SK-N-SH treated with all-trans-retinoic acid at 6 μM for 48 hours (cell line): ENCODE measurements at regions not wholly inside any gene's neighbourhood (a gene's known extent, or its start where the extent isn't known, plus 50 kb on each side); places are given as distances from the start of the nearest gene placed in this dataset.

Experiments used
- ATAC-seq: fragments of 200-7000 bp; cut with Tn5 transposase; 3 replicates; pipeline ENCODE4 v1.9.1; 2020; ENCODE audit warnings: mild to moderate bottlenecking, moderate library complexity
- ARNTL ChIP-seq: fragments of 450-650 bp; formaldehyde crosslinking; IDR thresholded peaks from 2 replicates; pipeline ENCODE4 v1.5.0; 2020; ENCODE audit warnings: low read depth, mild to moderate bottlenecking, moderate library complexity, borderline replicate concordance
- CREB5 ChIP-seq: fragments of 250-450 bp; sonication (Bioruptor Pico); IDR thresholded peaks from 2 replicates; pipeline ENCODE4 v1.5.1; 2020; ENCODE audit warnings: low read depth, mild to moderate bottlenecking, moderate library complexity
- CSDC2 ChIP-seq: fragments of 250-450 bp; sonication (Bioruptor Pico); IDR thresholded peaks from 2 replicates; pipeline ENCODE4 v1.5.0; 2020; ENCODE audit warnings: mild to moderate bottlenecking, moderate library complexity
- ESRRG ChIP-seq: fragments of 250-450 bp; sonication (Bioruptor Pico); IDR thresholded peaks from 2 replicates; pipeline ENCODE4 v1.6.1; 2021; ENCODE audit warnings: mild to moderate bottlenecking
- GLIS3 ChIP-seq: fragments of 250-450 bp; sonication (Bioruptor Pico); IDR thresholded peaks from 2 replicates; pipeline ENCODE4 v1.5.0; 2020; ENCODE audit warnings: mild to moderate bottlenecking, moderate library complexity
- ISL1 ChIP-seq: fragments of 250-450 bp; sonication (Bioruptor Pico); IDR thresholded peaks from 2 replicates; pipeline ENCODE4 v2.1.2; 2022; ENCODE audit warnings: mild to moderate bottlenecking, moderate library complexity
- OSR1 ChIP-seq: fragments of 250-450 bp; sonication (Bioruptor Pico); IDR thresholded peaks from 2 replicates; pipeline ENCODE4 v1.8.0; 2022; ENCODE audit warnings: moderate library complexity, mild to moderate bottlenecking, inconsistent platforms
- PATZ1 ChIP-seq: fragments of 250-450 bp; sonication (Bioruptor Pico); IDR thresholded peaks from 2 replicates; pipeline ENCODE4 v1.8.0; 2020; ENCODE audit warnings: mild to moderate bottlenecking, moderate library complexity, borderline replicate concordance
- PPARA ChIP-seq: fragments of 250-450 bp; sonication (Bioruptor Pico); IDR thresholded peaks from 2 replicates; pipeline ENCODE4 v1.5.0; 2020; ENCODE audit warnings: mild to moderate bottlenecking, borderline replicate concordance
- RARB ChIP-seq: fragments of 250-450 bp; sonication (Bioruptor Pico); IDR thresholded peaks from 2 replicates; pipeline ENCODE4 v1.8.0; 2021; ENCODE audit warnings: mild to moderate bottlenecking, moderate library complexity
- SNAI2 ChIP-seq: fragments of 250-450 bp; sonication (Bioruptor Pico); IDR thresholded peaks from 2 replicates; pipeline ENCODE4 v1.5.0; 2020; ENCODE audit warnings: mild to moderate bottlenecking, moderate library complexity
- TOX ChIP-seq: fragments of 250-450 bp; sonication (Bioruptor Pico); IDR thresholded peaks from 2 replicates; pipeline ENCODE4 v1.8.0; 2021; ENCODE audit warnings: mild to moderate bottlenecking, moderate library complexity, borderline replicate concordance
- TSHZ2 ChIP-seq: fragments of 250-450 bp; sonication (Bioruptor Pico); IDR thresholded peaks from 2 replicates; pipeline ENCODE4 v1.5.0; 2020; ENCODE audit warnings: mild to moderate bottlenecking, moderate library complexity
- ZC3H10 ChIP-seq: fragments of 250-450 bp; sonication (Bioruptor Pico); IDR thresholded peaks from 2 replicates; pipeline ENCODE4 v1.5.1; 2021; ENCODE audit warnings: mild to moderate bottlenecking, moderate library complexity
- ZFP3 ChIP-seq: fragments of 250-450 bp; sonication (Bioruptor Pico); IDR thresholded peaks from 2 replicates; pipeline ENCODE4 v1.5.0; 2020; ENCODE audit warnings: mild to moderate bottlenecking, moderate library complexity
- ZFP30 ChIP-seq: fragments of 450-650 bp; formaldehyde crosslinking; IDR thresholded peaks from 2 replicates; pipeline ENCODE4 v1.5.0; 2022; ENCODE audit warnings: mild to moderate bottlenecking, moderate library complexity
- ZNF565 ChIP-seq: fragments of 450-650 bp; formaldehyde crosslinking; conservative IDR thresholded peaks from 2 replicates; pipeline ENCODE4 v1.5.0; 2020; ENCODE audit warnings: low read depth, mild to moderate bottlenecking, moderate library complexity
- ZNF70 ChIP-seq: fragments of 450-650 bp; formaldehyde crosslinking; IDR thresholded peaks from 2 replicates; pipeline ENCODE4 v1.5.0; 2020; ENCODE audit warnings: mild to moderate bottlenecking, moderate library complexity
- ZNF8 ChIP-seq: fragments of 450-650 bp; formaldehyde crosslinking; IDR thresholded peaks from 2 replicates; pipeline ENCODE4 v1.5.0; 2020; ENCODE audit warnings: mild to moderate bottlenecking, moderate library complexity
- TF ChIP-seq, protein P1 (sequence below): fragments of 250-450 bp; sonication (Bioruptor Pico); IDR thresholded peaks from 2 replicates; pipeline ENCODE4 v1.5.1; 2021; ENCODE audit warnings: mild to moderate bottlenecking, moderate library complexity
- TF ChIP-seq, protein P2 (sequence below): fragments of 250-450 bp; sonication (Bioruptor Pico); IDR thresholded peaks from 2 replicates; pipeline ENCODE4 v1.8.0; 2021; ENCODE audit warnings: low read depth, mild to moderate bottlenecking, moderate library complexity, borderline replicate concordance

DNA sequence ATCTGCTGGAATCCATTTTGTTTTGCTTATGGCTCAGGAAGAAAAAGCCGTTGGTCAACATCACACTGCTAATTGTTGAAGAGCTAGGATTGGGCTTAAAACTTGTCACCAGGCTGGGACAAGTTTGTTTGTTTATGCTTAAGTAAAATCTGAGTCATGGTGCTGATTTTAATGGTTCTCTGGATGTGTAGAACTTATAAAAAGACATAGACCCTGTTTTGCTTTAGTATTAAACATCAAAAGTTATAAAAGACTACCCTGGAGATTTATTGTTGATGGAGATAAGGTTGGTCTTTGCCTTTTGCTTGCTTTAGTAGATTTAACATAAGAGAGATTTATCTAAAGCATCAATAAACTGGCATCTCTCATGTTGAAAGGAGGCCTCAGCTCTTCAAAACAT, 348.2 kb upstream of the GOLIM4 start:
- no peak for ATAC-seq
- TF ChIP-seq ESRRG (CRISPR knock-in tag): no peak
- TF ChIP-seq ZC3H10 (CRISPR knock-in tag): no peak

DNA sequence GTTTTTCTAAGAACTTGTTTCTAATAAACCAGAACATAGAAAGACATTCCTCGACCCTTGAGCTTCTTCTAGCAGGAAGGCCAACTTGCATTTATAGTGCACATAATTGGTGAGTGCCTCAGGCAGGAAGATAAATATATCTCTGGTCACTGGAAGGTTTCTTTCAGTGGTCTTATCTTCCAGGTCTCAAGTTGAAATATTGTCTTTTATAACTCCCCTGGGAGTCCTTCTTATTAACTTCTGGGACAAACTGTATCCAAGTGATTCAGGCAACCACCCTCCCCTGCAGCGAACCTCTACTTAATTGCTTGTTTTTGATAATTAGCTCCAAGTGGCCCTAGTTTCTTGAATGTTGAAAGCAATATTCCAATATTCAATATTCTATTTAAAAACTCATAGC, 346.8 kb upstream of the GOLIM4 start:
- TF ChIP-seq RARB (CRISPR knock-in tag) (no peak), OSR1 (CRISPR knock-in tag) (no peak), ISL1 (CRISPR knock-in tag) (no peak), SNAI2 (CRISPR knock-in tag) (no peak), ZFP3 (CRISPR knock-in tag) (no peak), CREB5 (CRISPR knock-in tag) (no peak), GLIS3 (CRISPR knock-in tag) (no peak), ESRRG (CRISPR knock-in tag) (no peak), PPARA (CRISPR knock-in tag) (no peak)
- TF ChIP-seq, protein P1, sequence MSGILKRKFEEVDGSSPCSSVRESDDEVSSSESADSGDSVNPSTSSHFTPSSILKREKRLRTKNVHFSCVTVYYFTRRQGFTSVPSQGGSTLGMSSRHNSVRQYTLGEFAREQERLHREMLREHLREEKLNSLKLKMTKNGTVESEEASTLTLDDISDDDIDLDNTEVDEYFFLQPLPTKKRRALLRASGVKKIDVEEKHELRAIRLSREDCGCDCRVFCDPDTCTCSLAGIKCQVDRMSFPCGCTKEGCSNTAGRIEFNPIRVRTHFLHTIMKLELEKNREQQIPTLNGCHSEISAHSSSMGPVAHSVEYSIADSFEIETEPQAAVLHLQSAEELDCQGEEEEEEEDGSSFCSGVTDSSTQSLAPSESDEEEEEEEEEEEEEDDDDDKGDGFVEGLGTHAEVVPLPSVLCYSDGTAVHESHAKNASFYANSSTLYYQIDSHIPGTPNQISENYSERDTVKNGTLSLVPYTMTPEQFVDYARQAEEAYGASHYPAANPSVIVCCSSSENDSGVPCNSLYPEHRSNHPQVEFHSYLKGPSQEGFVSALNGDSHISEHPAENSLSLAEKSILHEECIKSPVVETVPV (CRISPR knock-in tag): no peak
- no peak for ATAC-seq

DNA sequence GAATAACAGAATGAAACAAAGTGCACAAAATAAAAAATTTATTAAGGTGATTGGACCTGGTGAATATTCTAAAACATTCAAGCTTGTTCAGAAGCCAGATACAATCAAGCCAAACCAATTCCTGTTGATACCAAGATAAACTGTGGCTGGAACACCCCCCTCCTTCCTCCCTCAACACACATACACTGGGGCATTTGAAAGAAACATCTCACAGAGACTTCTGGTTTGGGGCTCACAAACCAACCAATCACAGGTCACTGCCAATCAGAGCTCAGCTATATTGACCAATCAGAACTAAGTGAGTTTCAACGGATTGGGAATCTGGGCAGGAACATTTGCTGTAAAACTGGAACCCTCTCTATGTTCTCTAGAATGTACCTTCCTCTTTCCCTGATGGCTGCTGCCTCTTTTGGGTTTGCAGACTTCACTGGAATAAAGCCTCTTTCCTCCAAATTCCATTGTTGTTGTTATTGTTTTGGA, 340.6 kb upstream of the GOLIM4 start:
- TF ChIP-seq SNAI2 (CRISPR knock-in tag) (no peak), ZC3H10 (CRISPR knock-in tag) (no peak), ARNTL (CRISPR knock-in tag) (no peak), CSDC2 (CRISPR knock-in tag) (no peak), GLIS3 (CRISPR knock-in tag) (no peak), ZNF565 (CRISPR knock-in tag) (no peak), PPARA (CRISPR knock-in tag) (no peak), RARB (CRISPR knock-in tag) (no peak), CREB5 (CRISPR knock-in tag) (no peak), TOX (CRISPR knock-in tag) (no peak), ZFP30 (CRISPR knock-in tag) (no peak), PATZ1 (no peak), ZNF8 (no peak), ZFP3 (CRISPR knock-in tag) (no peak), OSR1 (CRISPR knock-in tag) (no peak)
- TF ChIP-seq, protein P2, sequence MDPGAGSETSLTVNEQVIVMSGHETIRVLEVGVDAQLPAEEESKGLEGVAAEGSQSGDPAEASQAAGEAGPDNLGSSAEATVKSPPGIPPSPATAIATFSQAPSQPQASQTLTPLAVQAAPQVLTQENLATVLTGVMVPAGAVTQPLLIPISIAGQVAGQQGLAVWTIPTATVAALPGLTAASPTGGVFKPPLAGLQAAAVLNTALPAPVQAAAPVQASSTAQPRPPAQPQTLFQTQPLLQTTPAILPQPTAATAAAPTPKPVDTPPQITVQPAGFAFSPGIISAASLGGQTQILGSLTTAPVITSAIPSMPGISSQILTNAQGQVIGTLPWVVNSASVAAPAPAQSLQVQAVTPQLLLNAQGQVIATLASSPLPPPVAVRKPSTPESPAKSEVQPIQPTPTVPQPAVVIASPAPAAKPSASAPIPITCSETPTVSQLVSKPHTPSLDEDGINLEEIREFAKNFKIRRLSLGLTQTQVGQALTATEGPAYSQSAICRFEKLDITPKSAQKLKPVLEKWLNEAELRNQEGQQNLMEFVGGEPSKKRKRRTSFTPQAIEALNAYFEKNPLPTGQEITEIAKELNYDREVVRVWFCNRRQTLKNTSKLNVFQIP (CRISPR knock-in tag): no peak
- TF ChIP-seq, all 23 proteins: peak for 0

GRCh38 chr3:168431491-168431890, 335.8 kb upstream of the GOLIM4 start:
- TF ChIP-seq ZFP30 (CRISPR knock-in tag) (no peak), RARB (CRISPR knock-in tag) (no peak), CSDC2 (CRISPR knock-in tag) (no peak), SNAI2 (CRISPR knock-in tag) (no peak), TOX (CRISPR knock-in tag) (no peak), ZNF70 (CRISPR knock-in tag) (no peak), PATZ1 (no peak), TSHZ2 (CRISPR knock-in tag) (no peak)
- TF ChIP-seq, protein P1 (CRISPR knock-in tag): no peak
- ATAC-seq: no peak

More for the DNA sequence above, 340.6 kb upstream of the GOLIM4 start:
- ATAC-seq: no peak
